ENCODE measurements at regions not wholly inside any gene's neighbourhood (a gene's known extent, or its start where the extent isn't known, plus 50 kb on each side); places are given as distances from the start of the nearest gene placed in this dataset.

DNA sequence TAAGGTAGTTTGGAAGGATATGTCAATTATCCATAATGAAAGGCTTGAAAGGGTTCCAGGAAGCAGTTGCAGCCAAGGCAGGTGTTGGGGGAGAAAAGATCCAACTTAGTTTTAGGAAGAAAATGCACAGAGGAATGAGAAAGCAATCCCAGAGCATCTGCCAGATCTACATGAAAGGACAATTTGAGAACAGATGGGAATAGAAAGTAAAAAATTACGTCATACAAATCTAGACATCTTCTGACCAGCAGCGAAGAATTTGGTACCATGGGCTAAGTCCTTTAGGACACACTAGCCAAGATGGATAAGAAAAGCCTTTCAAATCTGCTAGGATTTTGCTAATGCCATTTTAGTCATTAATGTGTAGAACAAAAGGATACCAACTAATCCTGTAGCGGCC, 244.1 kb upstream of the PRR16 start:
- 79% methylated on average over 3 of the region's 3 CpGs for WGBS (ENCODE audit: insufficient coverage, low coverage, low lambda C conversion rate, missing lambda C conversion rate)
- H3K27me3 ChIP-seq = no peaks in the 10 kb centered on the region
- intact Hi-C loops (cut with DNase I) = no loop called here
- no peaks in the 10 kb centered on the region for H3K9me3 ChIP-seq
- no peak overlapping the region for H3K4me3 ChIP-seq
- H3K27ac ChIP-seq = no peak overlapping the region
- TF ChIP-seq, protein P1, sequence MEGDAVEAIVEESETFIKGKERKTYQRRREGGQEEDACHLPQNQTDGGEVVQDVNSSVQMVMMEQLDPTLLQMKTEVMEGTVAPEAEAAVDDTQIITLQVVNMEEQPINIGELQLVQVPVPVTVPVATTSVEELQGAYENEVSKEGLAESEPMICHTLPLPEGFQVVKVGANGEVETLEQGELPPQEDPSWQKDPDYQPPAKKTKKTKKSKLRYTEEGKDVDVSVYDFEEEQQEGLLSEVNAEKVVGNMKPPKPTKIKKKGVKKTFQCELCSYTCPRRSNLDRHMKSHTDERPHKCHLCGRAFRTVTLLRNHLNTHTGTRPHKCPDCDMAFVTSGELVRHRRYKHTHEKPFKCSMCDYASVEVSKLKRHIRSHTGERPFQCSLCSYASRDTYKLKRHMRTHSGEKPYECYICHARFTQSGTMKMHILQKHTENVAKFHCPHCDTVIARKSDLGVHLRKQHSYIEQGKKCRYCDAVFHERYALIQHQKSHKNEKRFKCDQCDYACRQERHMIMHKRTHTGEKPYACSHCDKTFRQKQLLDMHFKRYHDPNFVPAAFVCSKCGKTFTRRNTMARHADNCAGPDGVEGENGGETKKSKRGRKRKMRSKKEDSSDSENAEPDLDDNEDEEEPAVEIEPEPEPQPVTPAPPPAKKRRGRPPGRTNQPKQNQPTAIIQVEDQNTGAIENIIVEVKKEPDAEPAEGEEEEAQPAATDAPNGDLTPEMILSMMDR (IDR thresholded peaks at IDR 0.05) = no peak
- TF ChIP-seq POLR2A (IDR thresholded peaks at IDR 0.05) = no peak
- H3K4me1 ChIP-seq = no peaks in the 10 kb centered on the region
- DNase-seq (no peak), ATAC-seq (no peak)
- no peaks in the 10 kb centered on the region for H3K36me3 ChIP-seq

DNA sequence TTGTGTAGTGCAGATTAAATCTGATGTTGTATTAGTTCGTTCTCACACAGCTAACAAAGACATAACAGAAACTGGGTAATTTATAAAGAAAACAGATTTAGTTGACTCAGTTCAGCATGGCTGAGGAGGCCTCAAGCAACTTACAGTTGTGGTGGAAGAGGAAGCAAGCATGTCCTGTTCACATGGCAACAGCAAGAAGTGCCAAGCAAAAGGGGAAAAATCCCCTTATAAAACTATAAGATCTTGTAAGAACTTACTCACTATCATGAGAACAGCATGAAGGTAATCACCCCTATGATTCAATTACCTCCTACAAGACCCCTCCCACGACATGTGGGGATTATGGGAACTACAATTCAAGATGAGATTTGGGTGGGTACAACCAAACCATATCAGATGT, 238.6 kb upstream of the PRR16 start:
- DNase-seq (no peak), ATAC-seq (no peak)
- H3K27ac ChIP-seq = no peak overlapping the region
- H3K9me3 ChIP-seq = no peaks in the 10 kb centered on the region
- H3K4me3 ChIP-seq = no peak overlapping the region
- H3K4me1 ChIP-seq = no peaks in the 10 kb centered on the region
- H3K36me3 ChIP-seq = no peaks in the 10 kb centered on the region
- H3K27me3 ChIP-seq = no peaks in the 10 kb centered on the region
- intact Hi-C loops (cut with DNase I) = no loop called here
- 36% methylated on average over 2 of the region's 2 CpGs for WGBS (ENCODE audit: insufficient coverage, low coverage, low lambda C conversion rate, missing lambda C conversion rate)
- no peak for TF ChIP-seq POLR2A (IDR thresholded peaks at IDR 0.05)
- TF ChIP-seq, protein P1 (IDR thresholded peaks at IDR 0.05) = no peak

DNA sequence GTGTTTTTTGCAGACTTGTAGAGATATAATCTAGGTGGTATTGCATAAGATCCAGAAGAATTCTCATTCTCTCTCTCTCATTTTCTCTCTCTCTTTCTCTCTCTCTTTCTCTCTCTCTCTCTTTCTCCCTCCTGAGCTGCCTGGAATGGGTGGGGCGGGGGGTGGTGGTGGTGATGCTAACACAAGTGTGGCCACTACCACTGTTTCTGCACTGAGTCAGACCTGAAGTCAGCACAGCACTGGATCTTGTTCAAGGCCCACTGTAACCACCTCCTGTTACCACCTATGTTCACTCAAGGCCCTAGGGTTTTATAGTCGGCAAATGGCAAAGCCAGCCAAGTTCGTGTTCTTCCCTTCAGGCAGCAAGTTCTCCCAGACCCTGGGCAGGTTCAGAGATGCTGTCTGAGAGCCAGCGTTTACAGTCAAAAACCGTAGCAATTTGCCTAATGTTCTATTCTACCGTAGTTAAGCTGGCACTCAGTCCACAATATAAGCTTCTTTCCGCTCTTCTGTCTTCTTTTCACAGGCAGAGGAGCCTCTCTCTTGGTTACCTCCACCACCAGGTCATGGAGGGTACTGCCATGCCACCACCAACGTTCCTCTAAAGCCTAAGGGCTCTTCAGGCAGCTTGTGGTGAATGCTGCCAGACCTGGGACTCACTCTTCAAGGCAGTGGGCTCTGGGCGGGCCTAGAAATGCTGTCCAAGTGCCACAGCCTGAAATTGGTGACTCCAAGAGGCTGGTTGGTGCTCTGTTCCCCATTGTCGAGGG, 235.7 kb upstream of the PRR16 start:
- intact Hi-C loops (cut with DNase I) = no loop called here
- no peaks in the 10 kb centered on the region for H3K36me3 ChIP-seq
- TF ChIP-seq, protein P1 (IDR thresholded peaks at IDR 0.05) = no peak
- TF ChIP-seq POLR2A (IDR thresholded peaks at IDR 0.05) = no peak
- ATAC-seq (no peak), DNase-seq (no peak)
- 36% methylated on average over 6 of the region's 10 CpGs for WGBS (ENCODE audit: insufficient coverage, low coverage, low lambda C conversion rate, missing lambda C conversion rate)
- no peak overlapping the region for H3K27ac ChIP-seq
- no peaks in the 10 kb centered on the region for H3K9me3 ChIP-seq
- H3K4me1 ChIP-seq = no peaks in the 10 kb centered on the region
- no peak overlapping the region for H3K4me3 ChIP-seq
- no peaks in the 10 kb centered on the region for H3K27me3 ChIP-seq

DNA sequence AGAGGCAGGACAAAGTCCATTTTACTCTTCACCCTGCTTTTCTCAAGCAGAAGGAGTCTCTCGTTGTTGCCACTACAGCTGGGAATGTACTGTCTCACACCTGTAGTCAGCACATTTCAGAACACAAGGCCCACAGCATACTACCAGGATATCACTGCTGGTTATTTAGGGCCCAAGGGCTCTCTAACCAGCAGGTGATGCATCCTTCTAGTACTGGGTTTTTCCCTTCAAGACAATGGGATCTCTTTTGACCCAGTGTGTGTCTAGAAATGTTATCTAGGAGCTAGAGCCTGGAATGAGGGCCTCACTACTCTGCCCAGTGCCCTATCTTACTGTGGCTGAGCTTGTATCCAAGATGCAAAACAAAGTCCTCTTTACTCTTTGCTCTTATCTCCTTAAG, 235.1 kb upstream of the PRR16 start:
- ATAC-seq = no peak
- Histone ChIP-seq H3K4me3 (no peak overlapping the region), H3K36me3 (no peaks in the 10 kb centered on the region), H3K27me3 (no peaks in the 10 kb centered on the region), H3K4me1 (no peaks in the 10 kb centered on the region), H3K9me3 (no peaks in the 10 kb centered on the region), H3K27ac (no peak overlapping the region)
- no peak for DNase-seq
- TF ChIP-seq POLR2A (IDR thresholded peaks at IDR 0.05) = no peak
- TF ChIP-seq, protein P1 (IDR thresholded peaks at IDR 0.05) = no peak
- 100% methylated on average over 1 of the region's 1 CpG for WGBS (ENCODE audit: insufficient coverage, low coverage, low lambda C conversion rate, missing lambda C conversion rate)
- intact Hi-C loops (cut with DNase I) = no loop called here

Data from right lobe of liver (tissue), 6 donors.